ENCODE measurements at regions not wholly inside any gene's neighbourhood (a gene's known extent, or its start where the extent isn't known, plus 50 kb on each side); places are given as distances from the start of the nearest gene placed in this dataset.

DNA sequence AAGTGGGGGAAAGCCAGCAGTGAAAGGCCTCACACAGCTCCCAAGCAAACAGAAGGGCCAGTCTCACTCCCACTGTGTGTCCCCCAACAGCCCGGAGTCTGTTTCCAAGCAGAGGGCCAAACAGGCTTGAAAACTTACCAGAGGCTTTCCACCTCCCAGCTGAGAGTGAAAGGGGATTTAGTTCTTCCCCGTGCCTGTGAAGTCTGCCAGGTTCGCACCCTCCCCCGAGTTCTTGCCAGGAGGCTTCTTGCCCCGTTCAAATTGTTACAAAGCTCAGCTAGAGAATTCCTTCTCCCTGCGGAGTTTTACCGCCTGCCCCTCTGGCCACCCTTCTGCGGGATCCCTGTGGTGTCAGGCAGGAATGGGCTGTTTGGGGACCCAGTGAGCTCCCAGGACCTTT lies 68.0 kb upstream of the WNT7A start:
- no peak overlapping the region for H3K9ac ChIP-seq (ENCODE audit: low read length)
- H3K4me1 ChIP-seq (ENCODE audit: low read length) = peaks cover 3% of the 10 kb centered on the region; the same call in 1 of the 2 replicates
- H3K27me3 ChIP-seq (ENCODE audit: low read depth, low read length) = no peaks in the 10 kb centered on the region
- no peak overlapping the region for H3K4me2 ChIP-seq (ENCODE audit: low read length)
- H4K20me1 ChIP-seq (ENCODE audit: insufficient read depth, low read length) = no peaks in the 10 kb centered on the region
- no peak overlapping the region for H2AFZ ChIP-seq (ENCODE audit: low read depth, low read length)
- H3K27ac ChIP-seq (ENCODE audit: low read length) = no peak overlapping the region
- H3K4me3 ChIP-seq (ENCODE audit: low read length) = no peak overlapping the region
- 0 out of 2 replicates have a peak, but pooled peaks cover 4% of the 10 kb centered on the region for H3K9me3 ChIP-seq (ENCODE audit: insufficient read depth, low read length)
- TF ChIP-seq, protein P1, sequence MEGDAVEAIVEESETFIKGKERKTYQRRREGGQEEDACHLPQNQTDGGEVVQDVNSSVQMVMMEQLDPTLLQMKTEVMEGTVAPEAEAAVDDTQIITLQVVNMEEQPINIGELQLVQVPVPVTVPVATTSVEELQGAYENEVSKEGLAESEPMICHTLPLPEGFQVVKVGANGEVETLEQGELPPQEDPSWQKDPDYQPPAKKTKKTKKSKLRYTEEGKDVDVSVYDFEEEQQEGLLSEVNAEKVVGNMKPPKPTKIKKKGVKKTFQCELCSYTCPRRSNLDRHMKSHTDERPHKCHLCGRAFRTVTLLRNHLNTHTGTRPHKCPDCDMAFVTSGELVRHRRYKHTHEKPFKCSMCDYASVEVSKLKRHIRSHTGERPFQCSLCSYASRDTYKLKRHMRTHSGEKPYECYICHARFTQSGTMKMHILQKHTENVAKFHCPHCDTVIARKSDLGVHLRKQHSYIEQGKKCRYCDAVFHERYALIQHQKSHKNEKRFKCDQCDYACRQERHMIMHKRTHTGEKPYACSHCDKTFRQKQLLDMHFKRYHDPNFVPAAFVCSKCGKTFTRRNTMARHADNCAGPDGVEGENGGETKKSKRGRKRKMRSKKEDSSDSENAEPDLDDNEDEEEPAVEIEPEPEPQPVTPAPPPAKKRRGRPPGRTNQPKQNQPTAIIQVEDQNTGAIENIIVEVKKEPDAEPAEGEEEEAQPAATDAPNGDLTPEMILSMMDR (IDR thresholded peaks at IDR 0.05; ENCODE audit: low read depth, low read length) = no peak
- TF ChIP-seq EZH2phosphoT487 (IDR thresholded peaks at IDR 0.05; ENCODE audit: low read depth) = no peak
- H3K79me2 ChIP-seq (ENCODE audit: low read length) = no peaks in the 10 kb centered on the region
- no peaks in the 10 kb centered on the region for H3K36me3 ChIP-seq (replicated peaks; ENCODE audit: low read depth, low read length)

DNA sequence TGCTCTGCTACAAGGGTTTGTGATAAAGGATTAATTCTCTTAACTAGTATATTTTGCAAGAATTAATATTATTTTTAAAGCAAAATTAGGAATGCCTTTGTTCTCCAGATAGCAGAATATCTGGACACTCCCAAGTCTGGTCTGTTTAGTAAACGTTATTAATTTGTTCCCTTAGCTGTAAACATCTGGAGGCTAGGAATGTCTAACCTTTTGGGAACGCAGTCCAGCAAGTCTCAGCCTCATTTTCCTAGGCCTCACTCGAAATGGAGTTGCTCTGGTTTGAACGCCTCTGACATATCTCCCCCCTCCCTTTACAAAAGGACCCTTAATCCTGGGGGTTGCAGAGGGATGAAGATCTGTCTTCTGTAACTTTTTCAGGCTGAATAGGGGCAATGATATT lies 59.3 kb upstream of the WNT7A start:
- no peak overlapping the region for H2AFZ ChIP-seq (ENCODE audit: low read depth, low read length)
- no peak overlapping the region for H3K9ac ChIP-seq (ENCODE audit: low read length)
- H3K9me3 ChIP-seq (ENCODE audit: insufficient read depth, low read length) = no peaks in the 10 kb centered on the region
- no peak overlapping the region for H3K4me3 ChIP-seq (ENCODE audit: low read length)
- no peaks in the 10 kb centered on the region for H3K4me1 ChIP-seq (ENCODE audit: low read length)
- no peaks in the 10 kb centered on the region for H4K20me1 ChIP-seq (ENCODE audit: insufficient read depth, low read length)
- H3K4me2 ChIP-seq (ENCODE audit: low read length) = no peak overlapping the region
- TF ChIP-seq, protein P1 (IDR thresholded peaks at IDR 0.05; ENCODE audit: low read depth, low read length) = no peak
- TF ChIP-seq EZH2phosphoT487 (IDR thresholded peaks at IDR 0.05; ENCODE audit: low read depth) = no peak
- H3K27me3 ChIP-seq (ENCODE audit: low read depth, low read length) = no peaks in the 10 kb centered on the region
- no peak overlapping the region for H3K27ac ChIP-seq (ENCODE audit: low read length)
- H3K36me3 ChIP-seq (replicated peaks; ENCODE audit: low read depth, low read length) = no peaks in the 10 kb centered on the region
- no peaks in the 10 kb centered on the region for H3K79me2 ChIP-seq (ENCODE audit: low read length)

DNA sequence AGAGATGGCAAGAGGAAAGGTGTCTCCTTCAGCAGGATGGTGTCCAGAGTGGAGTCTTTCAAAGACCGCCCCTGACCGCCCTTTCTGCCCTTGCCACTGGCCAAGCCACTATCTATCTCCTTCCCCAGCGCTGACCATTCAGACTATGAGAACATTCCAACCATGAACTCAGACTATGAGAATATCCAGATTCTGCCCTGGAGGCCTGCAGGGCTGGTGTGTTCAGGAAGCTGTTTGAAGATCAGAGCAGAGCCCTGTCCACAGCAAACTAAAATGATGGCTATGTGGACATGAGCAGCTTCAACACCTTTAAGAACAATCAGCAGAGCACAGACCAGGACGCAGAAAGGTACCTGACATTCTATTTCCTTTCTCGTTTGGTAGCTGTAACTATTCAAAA lies 57.3 kb upstream of the WNT7A start:
- Histone ChIP-seq H2AFZ (ENCODE audit: low read depth, low read length) (no peak overlapping the region), H3K4me3 (ENCODE audit: low read length) (no peak overlapping the region), H3K4me2 (ENCODE audit: low read length) (no peak overlapping the region), H3K9ac (ENCODE audit: low read length) (no peak overlapping the region), H3K36me3 (replicated peaks; ENCODE audit: low read depth, low read length) (no peaks in the 10 kb centered on the region), H3K27ac (ENCODE audit: low read length) (no peak overlapping the region), H3K9me3 (ENCODE audit: insufficient read depth, low read length) (no peaks in the 10 kb centered on the region), H3K4me1 (ENCODE audit: low read length) (no peaks in the 10 kb centered on the region), H4K20me1 (ENCODE audit: insufficient read depth, low read length) (no peaks in the 10 kb centered on the region), H3K27me3 (ENCODE audit: low read depth, low read length) (no peaks in the 10 kb centered on the region), H3K79me2 (ENCODE audit: low read length) (no peaks in the 10 kb centered on the region)
- TF ChIP-seq, protein P1 (IDR thresholded peaks at IDR 0.05; ENCODE audit: low read depth, low read length) = no peak
- no peak for TF ChIP-seq EZH2phosphoT487 (IDR thresholded peaks at IDR 0.05; ENCODE audit: low read depth)

DNA sequence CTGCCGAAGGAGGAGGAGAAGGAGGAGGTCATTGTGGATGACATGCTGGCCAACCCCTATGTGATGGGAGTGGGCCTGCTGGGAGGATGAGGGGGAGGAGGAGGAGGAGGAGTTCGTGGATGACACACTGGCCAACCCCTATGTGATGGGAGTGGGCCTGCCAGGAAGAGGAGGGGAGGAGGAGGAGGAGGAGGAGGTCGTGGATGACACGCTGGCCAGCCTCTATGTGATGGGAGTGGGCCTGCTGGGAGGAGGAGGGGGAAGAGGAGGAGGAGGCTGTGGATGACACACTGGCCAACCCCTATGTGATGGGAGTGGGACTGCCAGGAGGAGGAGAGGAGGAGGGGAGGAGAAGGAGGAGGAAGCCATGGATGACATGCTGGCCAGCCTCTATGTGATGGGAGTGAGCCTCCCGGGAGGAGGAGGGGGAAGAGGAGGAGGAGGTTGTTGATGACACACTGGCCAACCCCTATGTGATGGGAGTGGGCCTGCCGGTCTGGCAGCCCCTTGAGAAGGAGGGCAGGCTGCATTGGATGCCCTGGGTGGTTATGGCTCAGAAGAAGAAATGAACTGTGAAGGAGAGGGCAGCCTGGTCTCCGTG lies 55.7 kb upstream of the WNT7A start:
- Histone ChIP-seq H3K79me2 (ENCODE audit: low read length) (no peaks in the 10 kb centered on the region), H3K4me1 (ENCODE audit: low read length) (no peaks in the 10 kb centered on the region), H3K4me2 (ENCODE audit: low read length) (no peak overlapping the region), H4K20me1 (ENCODE audit: insufficient read depth, low read length) (no peaks in the 10 kb centered on the region), H3K36me3 (replicated peaks; ENCODE audit: low read depth, low read length) (no peaks in the 10 kb centered on the region), H2AFZ (ENCODE audit: low read depth, low read length) (no peak overlapping the region), H3K4me3 (ENCODE audit: low read length) (no peak overlapping the region), H3K9me3 (ENCODE audit: insufficient read depth, low read length) (no peaks in the 10 kb centered on the region), H3K9ac (ENCODE audit: low read length) (no peak overlapping the region), H3K27ac (ENCODE audit: low read length) (no peak overlapping the region), H3K27me3 (ENCODE audit: low read depth, low read length) (no peaks in the 10 kb centered on the region)
- TF ChIP-seq EZH2phosphoT487 (IDR thresholded peaks at IDR 0.05; ENCODE audit: low read depth) = no peak
- TF ChIP-seq, protein P1 (IDR thresholded peaks at IDR 0.05; ENCODE audit: low read depth, low read length) = no peak
